Neural cell (in vitro differentiated cells): ENCODE measurements at regions not wholly inside any gene's neighbourhood (a gene's known extent, or its start where the extent isn't known, plus 50 kb on each side); places are given as distances from the start of the nearest gene placed in this dataset.
"Not testable (repeated sequence)": the region's sequence is repeated elsewhere in the genome, so short reads cannot be mapped to it uniquely, and the experiment has no call there.

ENCODE experiments used
- CTCF ChIP-seq: fragments of 450-650 bp; IDR thresholded peaks from 2 replicates; pipeline ENCODE4 v1.5.1; 2014; ENCODE audit warnings: antibody characterized with exemption, mild to moderate bottlenecking, moderate library complexity; ENCODE audit not compliant: poor library complexity, severe bottlenecking
- EP300 ChIP-seq: fragments of 450-650 bp; conservative IDR thresholded peaks from 2 replicates; pipeline ENCODE4 v1.6.1; 2014; ENCODE audit warnings: antibody characterized with exemption, mild to moderate bottlenecking, moderate library complexity; ENCODE audit not compliant: poor library complexity, severe bottlenecking
- EZH2 ChIP-seq: fragments of 200-600, 300-800 bp; shearing (Covaris generic), sonication (generic); IDR thresholded peaks from 2 replicates; pipeline ENCODE4 v1.6.1; 2014; ENCODE audit warnings: antibody characterized with exemption, low read length, borderline replicate concordance, mild to moderate bottlenecking; ENCODE audit not compliant: insufficient read depth, poor library complexity, severe bottlenecking
- POLR2AphosphoS5 ChIP-seq: IDR thresholded peaks from 2 replicates; pipeline ENCODE4 v1.6.1; 2012
- RAD21 ChIP-seq: fragments of 450-650 bp; conservative IDR thresholded peaks from 2 replicates; pipeline ENCODE4 v1.6.1; 2014; ENCODE audit warnings: antibody characterized with exemption, mild to moderate bottlenecking, moderate library complexity
- REST ChIP-seq: IDR thresholded peaks from 2 replicates; pipeline ENCODE4 v1.6.1; 2012; ENCODE audit warnings: borderline replicate concordance

DNA sequence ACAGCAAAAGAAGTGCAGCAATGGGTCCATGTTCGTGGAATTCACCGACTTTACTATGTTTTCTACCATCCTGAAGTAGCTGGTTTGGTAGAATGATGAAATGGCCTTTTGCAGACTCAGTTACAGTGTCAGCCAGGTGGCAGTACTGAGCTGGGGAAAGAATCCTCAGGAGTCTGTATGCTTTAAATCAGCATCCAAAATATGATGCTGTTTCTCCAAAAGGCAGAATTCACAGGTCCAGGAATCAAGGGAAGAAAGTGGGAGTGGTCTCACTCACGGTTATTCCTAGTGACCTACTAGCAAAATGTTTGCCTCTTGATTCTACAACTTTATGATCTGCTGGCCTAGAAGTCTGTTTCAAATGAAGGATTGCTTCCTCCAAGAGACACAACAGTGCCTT, 287.1 kb downstream of the SPATA31A6 start:
- not testable (repeated sequence) for TF ChIP-seq CTCF, POLR2AphosphoS5, REST, EP300, EZH2, RAD21
